GM12891 (cell line): ENCODE measurements at regions not wholly inside any gene's neighbourhood (a gene's known extent, or its start where the extent isn't known, plus 50 kb on each side); places are given as distances from the start of the nearest gene placed in this dataset.

Source experiments
- PAX5 ChIP-seq: IDR thresholded peaks from 2 replicates; pipeline ENCODE4 v1.6.1; 2011; ENCODE audit warnings: low read length, moderate library complexity, mild to moderate bottlenecking; ENCODE audit not compliant: insufficient read depth, severe bottlenecking
- POLR2A ChIP-seq: IDR thresholded peaks from 2 replicates; pipeline ENCODE4 v1.6.1; 2011; ENCODE audit warnings: low read depth, low read length, control low read depth
- POLR2AphosphoS5 ChIP-seq: IDR thresholded peaks from 2 replicates; pipeline ENCODE4 v1.6.1; 2011; ENCODE audit warnings: low read depth, low read length, control low read depth
- SPI1 ChIP-seq: IDR thresholded peaks from 2 replicates; pipeline ENCODE4 v1.6.1; 2011; ENCODE audit warnings: low read depth, low read length, control low read depth
- TAF1 ChIP-seq: IDR thresholded peaks from 2 replicates; pipeline ENCODE4 v1.6.1; 2011; ENCODE audit warnings: low read depth, low read length, control low read depth

GRCh38 chr6:126419901-126420300 is 80.0 kb downstream of the CENPW start:
- TF ChIP-seq SPI1 (no peak), TAF1 (no peak), POLR2A (no peak), PAX5 (no peak), POLR2AphosphoS5 (no peak)
